ENCODE measurements at regions not wholly inside any gene's neighbourhood (a gene's known extent, or its start where the extent isn't known, plus 50 kb on each side); places are given as distances from the start of the nearest gene placed in this dataset.

DNA sequence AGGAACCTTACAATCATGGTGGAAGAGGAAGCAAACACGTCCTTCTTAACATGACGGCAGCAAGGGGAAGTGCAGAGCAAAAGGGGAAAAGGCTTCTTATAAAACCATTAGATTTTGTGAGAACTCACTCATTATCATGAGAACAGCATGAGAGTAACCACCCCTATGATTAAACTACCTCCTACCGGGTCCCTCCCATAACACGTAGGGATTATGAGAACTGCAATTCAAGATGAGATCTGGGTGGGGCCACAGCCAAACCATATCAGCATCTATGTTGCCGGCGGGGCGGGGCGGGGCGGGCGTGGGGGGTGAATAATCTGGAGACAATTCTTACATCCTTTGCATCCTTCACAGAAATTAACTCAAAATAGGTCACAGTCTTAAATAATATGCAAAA lies 58.8 kb upstream of the GFPT2 start:
- DNase-seq (ENCODE audit: low spot score), result no peak

GRCh38 chr5:180414176-180414575 lies 61.0 kb upstream of the GFPT2 start:
- DNase-seq (ENCODE audit: low spot score), result no peak

DNA sequence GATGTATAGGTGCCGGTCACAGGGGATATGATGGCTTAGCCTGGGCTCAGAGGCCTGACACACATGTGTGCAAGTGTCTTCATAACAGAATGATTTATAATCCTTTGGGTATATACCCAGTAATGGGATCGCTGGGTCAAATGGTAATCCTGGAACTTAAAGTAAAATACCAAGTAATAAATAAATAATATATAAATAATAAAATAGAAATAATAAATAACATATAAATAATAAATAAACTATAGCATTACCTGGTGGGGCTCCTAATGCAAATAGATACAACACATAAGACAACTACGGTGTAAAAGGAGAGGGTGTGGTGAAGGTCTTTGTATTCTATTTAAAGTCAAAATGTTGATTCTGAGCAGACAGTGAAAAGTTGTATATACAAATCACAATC lies 68.5 kb upstream of the GFPT2 start:
- DNase-seq (ENCODE audit: low spot score), result no peak

GRCh38 chr5:180423133-180423532 lies 70.0 kb upstream of the GFPT2 start:
- no peak for DNase-seq (ENCODE audit: low spot score)

DNA sequence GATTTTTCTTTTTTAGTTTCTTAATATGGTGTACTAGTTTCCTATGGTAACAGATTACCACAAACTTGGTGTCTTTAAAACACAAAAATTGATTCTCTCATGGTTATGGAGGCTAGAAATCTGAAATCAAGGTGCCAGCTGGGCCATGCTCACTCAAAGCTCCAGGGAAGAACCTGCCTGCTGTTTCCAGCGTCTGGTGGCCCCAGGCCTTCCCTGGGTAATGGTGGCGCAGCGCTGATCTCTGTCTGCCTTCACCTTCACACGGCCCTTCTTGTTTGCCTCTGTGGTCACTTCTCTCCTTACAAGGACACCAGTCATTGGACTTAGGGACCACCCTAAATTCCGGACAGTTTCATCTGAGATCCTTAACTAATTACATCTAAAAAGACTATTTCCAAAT lies 70.5 kb upstream of the GFPT2 start:
- no peak for DNase-seq (ENCODE audit: low spot score)

- no peak for DNase-seq (ENCODE audit: low spot score)
These were observed 70.1 kb upstream of the CNOT6 start for GRCh38 chr5:180424094-180424493.

DNA sequence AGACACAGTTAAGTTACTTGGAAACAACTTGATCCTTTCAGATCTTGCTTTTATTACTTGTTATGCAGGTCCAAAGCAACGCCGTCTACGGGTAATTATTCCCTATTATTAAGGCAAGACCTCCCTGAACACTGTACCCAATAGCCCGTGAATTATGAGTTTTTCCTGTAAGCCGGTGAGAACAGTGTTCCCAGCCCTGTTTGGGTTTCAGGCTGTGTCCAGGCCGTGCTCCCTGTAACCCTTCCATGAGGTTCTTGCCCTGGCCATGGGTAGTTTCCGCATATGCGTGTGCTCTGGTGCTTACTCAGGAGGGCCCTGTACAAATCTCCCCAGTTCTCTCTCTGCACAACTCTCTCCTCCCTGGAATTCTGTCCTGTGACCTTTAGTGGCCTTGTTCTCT lies 65.6 kb upstream of the CNOT6 start:
- no peak for DNase-seq (ENCODE audit: low spot score)

GRCh38 chr5:180431932-180432331 lies 62.2 kb upstream of the CNOT6 start:
- DNase-seq (ENCODE audit: low spot score), result no peak

DNA sequence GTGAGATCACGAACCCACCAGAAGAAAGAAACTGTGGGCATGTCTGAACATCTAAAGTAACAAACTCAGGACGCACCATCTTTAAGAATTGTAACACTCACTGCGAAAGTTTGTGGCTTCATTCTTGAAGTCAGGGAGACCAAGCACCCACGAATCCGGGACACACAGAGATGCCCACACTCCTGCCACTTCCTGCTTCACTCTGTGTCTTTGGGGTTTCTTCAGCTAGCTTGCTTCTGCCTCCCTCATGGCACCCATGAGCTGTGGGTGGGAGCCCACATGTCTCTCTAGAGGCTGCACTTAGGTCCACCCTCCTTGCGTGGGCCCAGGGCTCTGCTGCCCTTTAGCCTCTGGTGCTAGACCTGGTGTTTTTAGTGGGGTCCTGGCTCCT lies 61.2 kb upstream of the CNOT6 start:
- DNase-seq (ENCODE audit: low spot score), result no peak

GRCh38 chr5:180435594-180435993 lies 58.6 kb upstream of the CNOT6 start:
- no peak for DNase-seq (ENCODE audit: low spot score)

DNA sequence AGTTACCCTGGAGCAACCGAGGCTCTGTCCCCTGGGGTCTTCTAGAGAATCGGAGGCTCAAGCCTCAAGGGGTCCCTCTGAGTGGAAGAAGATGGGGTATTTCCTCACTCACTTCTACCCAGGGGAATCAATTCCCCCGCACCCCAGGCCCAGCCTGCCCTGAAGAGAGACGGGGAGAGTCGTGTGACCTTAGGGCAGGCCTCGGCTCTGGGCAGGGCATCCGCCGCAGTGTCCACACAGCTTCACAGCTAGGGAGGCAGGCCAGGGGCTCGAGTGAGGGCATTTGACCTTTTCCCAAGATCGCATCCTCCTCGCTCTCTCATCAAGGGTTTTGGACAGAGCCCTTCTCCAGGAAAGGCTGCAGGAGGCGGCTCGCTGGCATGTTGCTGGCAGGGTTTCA lies 57.9 kb upstream of the CNOT6 start:
- DNase-seq (ENCODE audit: low spot score), result no peak

DNA sequence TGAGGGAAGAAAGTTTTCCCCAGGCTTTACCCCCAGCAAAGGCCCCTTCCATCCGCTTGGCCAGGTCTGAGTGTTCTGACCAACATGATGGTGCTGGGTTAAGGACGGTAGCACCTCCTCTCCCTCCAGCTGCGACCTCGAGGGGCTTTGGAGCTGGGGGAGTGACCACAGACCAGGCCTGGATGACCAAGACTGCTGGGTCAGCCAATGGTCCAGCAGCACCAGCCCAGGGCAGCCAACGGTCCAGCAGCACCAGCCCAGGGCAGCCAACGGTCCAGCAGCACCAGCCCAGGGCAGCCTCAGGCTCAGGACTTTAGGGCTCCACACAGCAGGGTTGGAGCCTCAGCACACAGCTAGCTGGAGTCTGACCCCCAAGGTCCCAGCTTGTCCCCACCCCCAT lies 57.2 kb upstream of the CNOT6 start:
- DNase-seq (ENCODE audit: low spot score), result no peak

DNA sequence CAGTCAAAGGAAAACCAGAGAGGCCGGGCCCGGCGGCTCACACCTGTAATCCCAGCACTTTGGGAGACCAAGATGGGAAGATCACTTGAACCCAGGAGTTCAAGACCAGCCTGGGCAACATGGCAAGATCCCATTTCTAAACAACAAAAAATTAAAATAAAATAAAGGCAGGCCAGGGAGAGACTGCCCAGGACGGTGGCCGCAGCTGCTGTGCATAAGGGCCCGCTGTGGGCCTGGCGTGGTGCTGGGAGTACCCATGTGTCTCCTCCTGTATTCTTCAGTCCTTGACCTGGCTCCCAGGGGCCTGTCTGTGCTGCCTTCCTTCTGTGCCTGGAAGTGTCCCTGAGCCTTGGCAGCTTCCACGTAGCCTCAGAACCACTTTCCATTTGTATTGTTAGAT lies 56.8 kb upstream of the CNOT6 start:
- no peak for DNase-seq (ENCODE audit: low spot score)

- no peak for DNase-seq (ENCODE audit: low spot score)
These were observed 55.1 kb upstream of the CNOT6 start for GRCh38 chr5:180438785-180439780.

DNA sequence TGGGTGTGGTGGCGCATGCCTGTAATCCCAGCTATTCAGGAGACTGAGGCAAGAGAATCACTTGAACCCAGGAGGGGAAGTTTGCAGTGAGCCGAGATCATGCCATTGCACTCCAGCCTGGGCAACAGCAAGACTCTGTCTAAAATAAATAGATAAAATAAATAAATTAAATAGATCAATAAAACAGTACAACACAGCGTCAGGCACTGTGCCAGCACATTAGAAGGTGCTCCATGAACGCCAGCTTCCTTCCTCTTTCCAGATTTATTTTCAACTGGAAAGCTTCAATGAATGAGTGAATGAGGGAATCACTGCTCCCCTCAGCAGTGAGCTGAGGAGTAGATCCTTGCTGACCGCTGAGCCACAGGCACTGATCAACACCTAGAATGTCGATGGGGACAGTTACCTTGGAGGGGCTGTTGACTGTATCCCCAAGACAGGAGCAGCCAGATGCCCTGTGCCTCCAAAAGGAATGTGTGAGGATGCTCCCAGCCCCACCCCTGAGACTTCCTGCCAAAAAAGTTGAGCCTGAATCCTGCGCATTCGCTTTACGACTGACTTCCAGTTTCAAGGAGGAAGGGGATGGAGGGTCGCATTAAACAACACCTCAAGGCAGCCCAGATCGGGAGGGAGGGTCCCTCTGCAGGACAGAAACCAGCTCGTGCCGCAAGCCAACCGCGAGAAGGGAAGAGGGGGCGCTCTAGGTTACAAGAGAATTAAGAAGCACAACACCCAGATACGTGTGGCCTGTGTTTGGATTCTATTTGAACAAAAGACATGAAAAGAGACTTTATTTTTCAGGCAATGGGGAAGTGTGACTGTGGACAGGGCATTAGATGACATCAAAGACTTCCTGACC lies 54.0 kb upstream of the CNOT6 start:
- peak; percentile 1 for DNase-seq (ENCODE audit: low spot score)

DNA sequence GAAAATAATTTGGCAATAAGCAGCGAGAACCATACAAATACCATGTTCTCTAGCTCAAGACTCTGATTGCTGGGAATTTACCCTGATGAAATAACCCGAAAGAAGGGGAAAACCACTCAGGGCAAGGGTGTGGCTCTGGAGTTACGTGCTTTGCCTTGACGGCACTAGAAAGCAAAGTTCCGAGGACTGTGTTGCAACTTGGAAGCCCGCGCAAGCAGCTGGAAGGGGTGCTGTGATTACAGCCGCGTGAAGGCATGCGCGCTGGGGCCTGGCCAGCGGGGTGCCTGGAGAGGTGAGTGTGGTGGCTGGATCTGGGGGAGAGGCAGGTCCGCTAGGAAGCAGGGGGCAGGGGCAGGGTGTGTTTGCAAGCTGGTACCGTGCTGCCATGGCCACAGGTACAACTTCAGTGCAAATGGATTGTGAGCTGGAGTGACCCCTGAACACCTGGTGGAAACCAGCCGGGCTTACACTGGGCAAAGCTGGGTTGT lies 52.6 kb upstream of the CNOT6 start:
- no peak for DNase-seq (ENCODE audit: low spot score)

All from kidney capillary endothelial cell (primary cell).